Psoas muscle (tissue), 7 donors: ENCODE measurements at regions not wholly inside any gene's neighbourhood (a gene's known extent, or its start where the extent isn't known, plus 50 kb on each side); places are given as distances from the start of the nearest gene placed in this dataset.
"Not testable (repeated sequence)": the region's sequence is repeated elsewhere in the genome, so short reads cannot be mapped to it uniquely, and the experiment has no call there.

ENCODE experiments used
- ATAC-seq, 4 donors: fragments of 200-7000 bp; cut with Tn5 transposase; one replicate each; pipeline ENCODE4 v1.9.1; 2020; ENCODE audit warnings: moderate library complexity in 3 of 4, mild to moderate bottlenecking in 2 of 4
- DNase-seq, 2 donors: peaks; one replicate each; pipeline ENCODE4 v3.0.0-alpha.2; 2020
- H3K27ac ChIP-seq: fragments of 200-600 bp; one replicate; pipeline ENCODE4 v1.8.0; 2022
- H3K27me3 ChIP-seq, 3 donors: fragments of 200-600 bp in 1 of 3; one replicate each; pipeline versions ENCODE4 v1.6.1 to v1.8.0; 2013 to 2022; ENCODE audit warnings: low read length in 2 of 3, mild to moderate bottlenecking in 2 of 3, moderate library complexity in 1 of 3; ENCODE audit not compliant: insufficient read depth in 3 of 3
- H3K36me3 ChIP-seq, 2 donors: fragments of 200-600 bp in 1 of 2; one replicate each; pipeline versions ENCODE4 v1.6.1 to v1.8.0; 2013 to 2022; ENCODE audit warnings: low read depth in 1 of 2, mild to moderate bottlenecking in 1 of 2, moderate library complexity in 1 of 2; ENCODE audit not compliant: insufficient read depth in 1 of 2
- H3K4me1 ChIP-seq: fragments of 200-600 bp; one replicate; pipeline ENCODE4 v1.8.0; 2022
- H3K4me3 ChIP-seq: fragments of 200-600 bp; one replicate; pipeline ENCODE4 v1.8.0; 2022; ENCODE audit warnings: mild to moderate bottlenecking
- H3K9me3 ChIP-seq: fragments of 200-600 bp; one replicate; pipeline ENCODE4 v1.8.0; 2022
- WGBS, 3 donors: extraction: QIAGEN DNeasy Blood & Tissue Kit; methylation state at CpG; one replicate each; pipeline versions ENCODE4 v1.1.6 to v1.1.7; 2013; 5-methylcytosine and 5-hydroxymethylcytosine counted together
- intact Hi-C, 2 donors: fragments of 100-400 bp; cut with DNase I; formaldehyde crosslinking; loops; one replicate each; pipeline versions ENCODE4 v1.11.0 to v1.14.2; 2022
- TF ChIP-seq, protein P1 (sequence below): fragments of 200-600 bp; IDR thresholded peaks from one replicate; pipeline ENCODE4 v1.8.0; 2022; ENCODE audit warnings: antibody characterized with exemption
- donor health status: healthy with polysubstance abuse.
- donor health status: DM: no; HTN: no; CAD: no; lungs with moderate emphysema.
- donor health status: Bipolar disorder and iron deficiency.
- donor health status: healthy.
- donor health status: DM: yes; HTN: yes; CAD: no.
- donor health status: DM: no; HTN: no; CAD: no.
- donor health status: DM: yes; HTN: yes; CAD: no.

DNA sequence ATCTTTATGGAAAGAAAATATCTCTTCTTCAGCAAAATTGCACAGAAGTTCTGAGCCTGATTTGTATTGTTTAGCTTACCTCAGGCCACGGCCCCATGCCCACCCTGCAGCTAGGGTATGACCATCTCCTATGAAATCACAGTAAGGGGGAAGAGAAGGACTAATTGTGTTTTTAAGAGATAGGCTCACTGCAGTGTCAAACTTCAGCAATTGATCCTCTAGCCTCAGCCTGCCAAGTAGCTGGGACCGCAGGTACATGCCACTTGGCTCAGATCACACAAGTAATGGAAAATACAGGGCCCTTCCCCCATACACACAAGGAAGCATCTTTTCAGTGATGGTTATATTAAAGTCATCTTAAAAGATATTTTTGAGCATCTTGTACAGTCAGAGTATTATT, 60.0 kb downstream of the DMAC1 start:
- Histone ChIP-seq H3K4me1 (no peaks in the 10 kb centered on the region), H3K4me3 (no peak overlapping the region), H3K27ac (no peak overlapping the region), H3K9me3 (no peaks in the 10 kb centered on the region), H3K36me3 (no peaks in the 10 kb centered on the region), H3K27me3 (no peaks in the 10 kb centered on the region)
- ATAC-seq (no peak), DNase-seq (no peak)
- WGBS, 3 donors, result 77 to 88% (median 81%) methylated on average over 2 of the region's 2 CpGs
- TF ChIP-seq, protein P1, sequence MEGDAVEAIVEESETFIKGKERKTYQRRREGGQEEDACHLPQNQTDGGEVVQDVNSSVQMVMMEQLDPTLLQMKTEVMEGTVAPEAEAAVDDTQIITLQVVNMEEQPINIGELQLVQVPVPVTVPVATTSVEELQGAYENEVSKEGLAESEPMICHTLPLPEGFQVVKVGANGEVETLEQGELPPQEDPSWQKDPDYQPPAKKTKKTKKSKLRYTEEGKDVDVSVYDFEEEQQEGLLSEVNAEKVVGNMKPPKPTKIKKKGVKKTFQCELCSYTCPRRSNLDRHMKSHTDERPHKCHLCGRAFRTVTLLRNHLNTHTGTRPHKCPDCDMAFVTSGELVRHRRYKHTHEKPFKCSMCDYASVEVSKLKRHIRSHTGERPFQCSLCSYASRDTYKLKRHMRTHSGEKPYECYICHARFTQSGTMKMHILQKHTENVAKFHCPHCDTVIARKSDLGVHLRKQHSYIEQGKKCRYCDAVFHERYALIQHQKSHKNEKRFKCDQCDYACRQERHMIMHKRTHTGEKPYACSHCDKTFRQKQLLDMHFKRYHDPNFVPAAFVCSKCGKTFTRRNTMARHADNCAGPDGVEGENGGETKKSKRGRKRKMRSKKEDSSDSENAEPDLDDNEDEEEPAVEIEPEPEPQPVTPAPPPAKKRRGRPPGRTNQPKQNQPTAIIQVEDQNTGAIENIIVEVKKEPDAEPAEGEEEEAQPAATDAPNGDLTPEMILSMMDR, result no peak
- intact Hi-C loops, result no loop called here

DNA sequence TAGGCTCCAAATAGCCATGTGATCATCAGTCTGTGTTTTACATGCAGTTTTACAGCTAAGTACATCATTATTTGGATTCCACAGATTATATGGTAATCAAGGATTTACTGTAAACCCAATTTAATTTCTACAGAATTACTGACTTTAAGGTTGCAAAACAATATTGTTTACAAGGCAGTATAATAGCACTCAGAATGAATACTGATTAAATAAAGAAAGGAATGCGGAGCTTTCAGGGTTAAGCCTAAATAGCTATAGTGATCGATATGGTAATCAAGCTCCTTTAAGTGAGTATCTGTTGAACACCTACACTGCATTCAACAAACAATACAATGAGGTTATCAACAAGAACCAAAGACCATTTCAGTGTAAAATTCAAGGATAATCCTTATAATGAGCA, 64.3 kb downstream of the DMAC1 start:
- Histone ChIP-seq H3K4me1 (no peaks in the 10 kb centered on the region), H3K27ac (no peak overlapping the region), H3K36me3 (no peaks in the 10 kb centered on the region), H3K9me3 (no peaks in the 10 kb centered on the region), H3K27me3 (no peaks in the 10 kb centered on the region), H3K4me3 (no peak overlapping the region)
- intact Hi-C loops, result no loop called here
- ATAC-seq (no peak), DNase-seq (no peak)
- WGBS, 3 donors, result 86 to 95% (median 90%) methylated on average over 2 of the region's 2 CpGs
- TF ChIP-seq, protein P1, result no peak

DNA sequence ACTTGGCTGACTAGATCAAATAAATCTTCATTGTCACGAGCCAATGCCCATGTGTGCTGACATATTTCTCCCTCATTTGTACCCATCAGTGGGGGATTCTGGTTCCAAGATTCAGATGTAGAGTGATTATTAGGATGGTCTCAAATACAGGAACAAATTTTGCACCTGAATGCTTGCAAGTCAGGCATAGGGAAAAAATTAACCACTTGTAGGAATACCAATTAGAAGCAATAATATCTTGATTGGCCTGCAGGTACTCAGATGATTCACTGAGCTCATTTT, 69.5 kb downstream of the DMAC1 start:
- Histone ChIP-seq H3K36me3 (no peaks in the 10 kb centered on the region), H3K9me3 (no peaks in the 10 kb centered on the region), H3K4me3 (no peak overlapping the region), H3K4me1 (no peaks in the 10 kb centered on the region), H3K27ac (no peak overlapping the region), H3K27me3 (no peaks in the 10 kb centered on the region)
- TF ChIP-seq, protein P1, result no peak
- ATAC-seq (no peak), DNase-seq (no peak)
- intact Hi-C loops, result no loop called here
- WGBS, 3 donors, result 49 to 85% (median 59%) methylated on average over 1 of the region's 1 CpG

DNA sequence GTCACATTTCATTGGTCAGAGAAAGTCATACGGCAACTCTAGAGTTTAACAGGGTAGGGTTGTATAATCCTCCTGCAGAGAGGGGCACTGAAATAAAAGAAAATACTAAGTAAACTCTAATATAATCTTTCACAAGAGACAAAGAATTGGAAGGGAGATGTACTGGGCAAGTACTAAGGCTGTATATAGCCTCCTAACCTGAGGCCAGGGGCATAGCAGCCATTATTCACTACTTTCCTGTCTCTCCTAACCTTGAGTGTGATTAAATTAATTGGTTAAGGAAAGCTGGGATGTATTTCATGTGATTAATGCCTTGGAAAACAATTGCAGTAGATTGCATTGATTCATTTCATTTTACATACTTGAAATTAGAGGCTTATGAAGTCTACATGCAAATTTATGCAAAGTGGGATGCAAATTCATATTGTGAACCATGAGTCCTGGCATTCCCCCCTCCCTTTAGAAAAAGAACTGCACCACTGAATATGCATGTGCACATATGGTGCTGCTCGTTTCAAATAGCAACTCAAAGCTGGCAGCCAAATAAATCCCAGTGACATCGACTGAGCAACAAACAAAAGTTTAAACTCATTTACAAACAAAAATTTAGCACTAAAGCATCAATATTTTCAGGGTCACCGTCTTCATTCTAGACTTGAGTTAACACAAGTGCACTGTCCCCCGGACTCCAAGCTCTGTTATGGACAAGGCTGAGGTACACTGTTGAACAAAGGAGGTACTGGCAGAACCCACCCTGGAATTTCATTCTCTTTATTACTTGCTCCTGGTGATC, 70.0 kb downstream of the DMAC1 start:
- TF ChIP-seq, protein P1, result no peak
- Histone ChIP-seq H3K9me3 (no peaks in the 10 kb centered on the region), H3K27ac (no peak overlapping the region), H3K4me3 (no peak overlapping the region), H3K4me1 (no peaks in the 10 kb centered on the region), H3K36me3 (no peaks in the 10 kb centered on the region), H3K27me3 (no peaks in the 10 kb centered on the region)
- no peak for ATAC-seq
- intact Hi-C loops, result no loop called here
- 76 to 85% (median 80%) methylated on average over 5 of the region's 5 CpGs for WGBS, 3 donors
- no peak for DNase-seq

DNA sequence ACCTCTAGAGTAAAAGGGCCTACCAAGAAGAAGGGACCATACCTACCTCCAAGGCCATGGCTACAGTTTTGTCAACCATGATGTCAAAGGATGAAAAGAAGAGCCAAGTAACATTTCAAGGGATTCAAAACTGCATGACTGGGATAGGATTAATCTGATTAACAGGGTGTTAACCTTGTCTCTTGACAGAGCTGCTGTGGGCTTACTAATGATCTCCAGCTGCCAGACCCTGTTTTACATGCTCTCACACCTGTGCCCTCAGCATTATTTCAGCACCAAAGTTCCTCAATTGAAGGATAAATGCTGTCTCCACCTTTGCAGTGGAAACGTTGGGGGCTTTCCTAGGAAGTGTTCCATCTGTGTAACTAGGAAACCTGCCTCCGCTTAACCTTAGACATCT, 78.3 kb downstream of the DMAC1 start:
- Histone ChIP-seq H3K27ac (no peak overlapping the region), H3K27me3 (no peaks in the 10 kb centered on the region), H3K4me3 (no peak overlapping the region), H3K36me3 (no peaks in the 10 kb centered on the region), H3K9me3 (no peaks in the 10 kb centered on the region), H3K4me1 (no peaks in the 10 kb centered on the region)
- intact Hi-C loops, result no loop called here
- ATAC-seq (no peak), DNase-seq (no peak)
- TF ChIP-seq, protein P1, result no peak
- WGBS, 3 donors, result 51 to 68% (median 65%) methylated on average over 2 of the region's 2 CpGs

DNA sequence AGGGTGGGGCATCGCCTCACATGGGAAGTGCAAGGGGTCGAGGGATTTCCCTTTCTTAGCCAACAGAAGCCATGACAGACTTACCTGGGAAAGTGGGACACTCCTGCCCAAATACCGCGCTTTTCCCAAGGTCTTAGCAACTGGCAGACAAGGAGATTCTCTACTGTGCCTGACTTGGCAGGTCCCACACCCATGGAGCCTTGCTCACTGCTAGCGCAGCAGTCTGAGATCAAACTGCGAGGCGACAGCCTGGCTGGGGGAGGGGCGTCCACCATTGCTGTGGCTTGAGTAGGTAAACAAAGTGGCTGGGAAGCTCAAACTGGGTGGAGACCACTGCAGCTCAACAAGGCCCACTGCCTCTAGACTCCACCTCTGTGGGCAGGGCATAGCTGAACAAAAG, 86.5 kb downstream of the DMAC1 start:
- intact Hi-C loops, H3K27me3 ChIP-seq, ATAC-seq, DNase-seq, H3K9me3 ChIP-seq, H3K4me3 ChIP-seq, H3K36me3 ChIP-seq, H3K27ac ChIP-seq, H3K4me1 ChIP-seq: not testable (repeated sequence)
- 86 to 97% (median 88%) methylated on average over 8 of the region's 8 CpGs for WGBS, 3 donors
